HG03280 (cell line): ENCODE measurements at regions not wholly inside any gene's neighbourhood (a gene's known extent, or its start where the extent isn't known, plus 50 kb on each side); places are given as distances from the start of the nearest gene placed in this dataset.
"Not testable (repeated sequence)": the region's sequence is repeated elsewhere in the genome, so short reads cannot be mapped to it uniquely, and the experiment has no call there.

ENCODE experiments used
- ATAC-seq: cut with Tn5 transposase; IDR thresholded peaks from one replicate; pipeline ENCODE4 v1.9.1; 2021; ENCODE audit warnings: mild to moderate bottlenecking, moderate library complexity; ENCODE audit not compliant: unreplicated experiment

DNA sequence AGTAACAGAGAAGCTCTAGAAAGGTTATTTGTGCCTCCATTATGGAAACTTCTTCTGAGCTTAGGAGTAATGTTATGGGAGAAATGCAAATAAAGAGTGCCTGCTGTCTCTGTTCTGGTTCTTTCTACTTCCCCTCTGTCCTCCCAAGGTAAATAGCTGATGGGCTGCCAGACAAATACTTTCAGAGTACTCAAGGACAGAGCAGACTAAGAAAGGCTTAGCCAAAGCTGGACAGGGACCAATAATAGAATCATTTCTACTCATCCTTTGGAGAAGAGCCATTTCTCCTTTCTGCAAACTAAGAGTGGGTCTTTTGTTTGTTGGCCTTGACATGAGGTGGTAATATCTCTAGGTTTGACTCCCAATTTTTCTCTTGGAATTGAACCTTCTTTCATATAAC lies 136.1 kb downstream of the MID1IP1 start:
- no peak for ATAC-seq

DNA sequence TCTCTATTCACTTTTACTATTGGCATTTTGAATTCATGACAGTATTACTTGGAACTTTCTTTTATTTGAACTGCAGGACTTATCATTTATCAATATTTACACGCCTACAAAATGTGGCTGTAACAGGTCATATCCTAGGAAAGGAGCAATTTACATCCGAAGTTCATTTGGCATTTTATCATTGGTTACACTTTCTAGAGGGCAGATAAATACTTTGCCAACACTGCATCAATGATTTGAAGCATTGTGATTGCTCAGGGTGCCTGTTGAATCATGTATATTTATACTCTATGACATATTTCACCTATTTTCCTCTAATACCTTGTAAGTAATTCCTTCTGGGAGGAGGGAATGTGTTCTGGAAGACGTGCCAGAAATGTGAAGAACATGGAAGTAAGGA lies 136.7 kb downstream of the MID1IP1 start:
- ATAC-seq = no peak

GRCh38 chrX:38939067-38939466 lies 137.8 kb downstream of the MID1IP1 start:
- no peak for ATAC-seq

DNA sequence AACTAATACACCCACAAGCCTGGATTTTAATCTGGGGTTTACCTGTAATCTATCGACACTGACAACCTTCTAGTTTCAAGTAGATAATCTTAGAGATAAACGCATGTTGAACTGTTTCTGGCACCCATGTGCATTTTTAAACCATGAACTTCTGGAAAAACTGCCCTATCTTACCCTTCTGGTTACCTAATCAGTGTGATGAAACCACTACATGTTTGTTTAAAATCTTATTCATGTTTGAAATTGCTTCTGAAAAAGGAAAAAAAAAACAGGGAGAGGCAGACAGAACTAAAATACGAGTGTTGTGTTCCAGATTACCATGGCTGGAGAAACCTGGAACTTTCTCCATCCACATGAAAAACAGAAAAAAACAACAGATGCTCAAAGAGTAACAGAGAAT lies 139.3 kb downstream of the MID1IP1 start:
- ATAC-seq = no peak

DNA sequence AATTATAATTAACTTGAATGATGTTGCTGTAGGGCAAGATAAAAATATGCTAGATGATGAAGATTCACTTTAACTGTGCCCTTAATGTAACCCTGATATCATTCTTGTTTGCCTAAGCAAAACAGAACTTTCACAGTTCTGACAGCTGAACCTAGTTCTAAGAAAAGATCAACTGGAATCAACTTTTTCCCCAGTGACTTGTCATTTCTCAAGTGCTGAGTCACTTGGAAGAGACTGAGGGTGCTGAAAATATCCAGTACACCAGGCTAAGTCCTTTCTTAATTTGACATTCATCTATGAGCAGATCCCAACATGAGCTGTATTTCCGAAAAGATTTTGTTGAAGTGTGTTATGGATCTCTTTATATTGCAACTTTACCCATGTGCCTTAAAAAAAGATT lies 140.4 kb downstream of the MID1IP1 start:
- ATAC-seq = no peak

DNA sequence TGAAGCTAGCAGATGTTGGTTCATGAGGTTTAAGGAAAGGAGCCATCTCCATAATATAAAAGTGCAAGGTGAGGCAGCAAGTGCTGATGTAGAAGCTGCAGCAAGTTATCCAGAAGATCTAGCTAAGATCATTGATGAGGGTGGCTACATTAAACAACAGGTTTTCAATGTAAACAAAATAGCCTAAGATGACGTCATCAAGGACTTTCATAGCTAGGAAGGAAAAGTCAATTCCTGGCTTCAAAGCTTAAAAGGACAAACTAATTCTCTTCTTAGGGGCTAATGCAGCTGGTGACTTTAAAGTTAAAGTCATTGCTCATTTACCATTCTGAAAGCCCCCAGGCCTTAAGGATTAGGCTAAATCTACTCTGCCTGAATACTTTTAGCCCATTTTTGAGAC lies 141.9 kb downstream of the MID1IP1 start:
- ATAC-seq = no peak

DNA sequence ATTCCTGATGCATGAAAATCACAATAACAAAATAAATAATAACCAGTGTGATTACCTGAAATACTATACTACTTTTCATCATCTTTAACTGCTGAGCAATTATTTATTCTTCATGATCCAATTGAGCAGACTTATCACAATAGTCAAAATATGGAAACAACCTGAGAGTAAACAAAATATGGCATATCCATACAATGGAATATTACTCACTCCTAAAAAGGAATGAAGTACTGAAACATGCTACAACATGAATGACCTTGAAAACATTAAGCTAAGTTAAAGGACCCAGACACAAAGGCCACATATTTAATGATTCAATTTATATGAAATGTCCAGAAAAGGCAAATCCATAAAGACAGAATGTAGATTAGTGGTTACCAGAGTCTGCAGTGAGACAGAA lies 146.8 kb downstream of the MID1IP1 start:
- ATAC-seq = no peak

DNA sequence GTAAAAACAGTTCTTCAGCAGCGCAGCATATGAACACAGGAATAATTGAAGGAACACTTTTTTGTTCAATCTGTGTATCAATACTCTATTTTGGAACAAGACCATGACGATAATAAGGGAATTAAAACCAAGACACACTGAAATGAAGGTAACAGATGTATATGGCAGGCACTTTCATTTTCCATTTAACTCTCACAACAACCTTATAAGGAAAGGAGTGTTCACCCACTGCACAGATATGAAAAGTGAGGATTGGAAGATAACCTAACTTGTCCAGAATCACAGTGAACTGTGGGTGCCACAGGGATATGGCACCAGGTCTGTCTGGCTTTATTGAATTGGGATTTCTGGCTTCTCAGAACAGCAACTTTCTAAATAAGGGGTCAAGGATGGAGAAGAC lies 153.3 kb downstream of the MID1IP1 start:
- ATAC-seq = no peak

- ATAC-seq = no peak
These were observed 158.5 kb downstream of the MID1IP1 start for GRCh38 chrX:38959736-38960135.

- ATAC-seq = no peak
These were observed 158.9 kb downstream of the MID1IP1 start for GRCh38 chrX:38960137-38960536.

DNA sequence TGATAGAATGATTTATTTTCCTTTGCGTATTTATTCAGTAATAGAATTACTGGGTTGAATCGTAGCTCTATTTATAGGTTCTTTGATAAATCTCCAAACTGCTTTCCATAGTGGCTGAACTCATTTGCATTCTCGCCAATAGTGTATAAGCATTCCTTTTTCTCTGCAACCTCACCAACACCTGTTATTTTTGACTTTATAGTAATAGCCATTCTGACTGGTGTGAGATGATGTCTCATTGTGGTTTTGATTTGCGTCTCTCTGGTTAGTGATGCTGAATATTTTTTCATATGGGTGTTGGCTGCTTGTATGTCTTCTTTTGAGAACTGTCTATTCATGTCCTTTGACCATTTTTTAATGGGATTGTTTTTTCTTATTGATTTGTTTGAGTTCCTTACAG lies 160.7 kb downstream of the MID1IP1 start:
- ATAC-seq = no peak

DNA sequence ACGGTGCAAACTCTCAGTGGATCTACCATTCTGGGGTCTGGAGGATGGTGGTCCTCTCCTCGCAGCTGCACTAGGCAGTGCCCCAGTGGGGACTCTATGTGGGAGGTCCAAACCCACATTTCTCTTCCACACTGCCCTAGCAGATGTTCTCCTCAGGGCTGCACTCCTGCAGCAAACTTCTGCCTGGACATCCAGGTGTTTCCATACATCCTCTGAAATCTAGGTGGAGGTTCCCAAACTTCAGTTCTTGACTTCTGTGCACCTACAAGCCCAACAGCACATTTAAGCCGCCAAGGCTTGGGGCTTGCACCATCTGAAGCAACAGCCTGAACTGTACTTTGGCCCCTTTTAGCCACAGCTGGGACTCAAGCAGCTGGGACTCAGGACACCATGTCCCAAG lies 162.0 kb downstream of the MID1IP1 start:
- ATAC-seq = not testable (repeated sequence)

DNA sequence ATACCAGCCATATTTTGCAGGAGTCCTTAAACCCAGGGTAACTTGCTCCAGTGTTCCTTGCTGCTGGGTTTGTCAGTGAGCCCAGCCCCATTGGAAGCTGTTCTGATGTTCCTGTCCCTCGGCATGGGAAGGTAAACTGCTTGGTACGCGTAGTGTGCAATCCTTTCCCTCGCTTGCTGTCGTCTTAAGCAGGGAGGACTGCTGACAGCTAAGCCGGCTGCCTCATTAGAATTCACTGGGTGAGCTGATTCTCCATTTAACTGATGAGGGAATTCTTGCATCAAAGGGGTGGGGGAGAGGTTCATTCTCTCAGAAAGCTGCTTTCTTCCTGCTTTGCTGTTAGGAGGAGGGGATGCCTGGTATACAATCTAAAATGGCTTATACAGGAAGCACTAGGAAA lies 164.6 kb downstream of the MID1IP1 start:
- ATAC-seq = no peak

DNA sequence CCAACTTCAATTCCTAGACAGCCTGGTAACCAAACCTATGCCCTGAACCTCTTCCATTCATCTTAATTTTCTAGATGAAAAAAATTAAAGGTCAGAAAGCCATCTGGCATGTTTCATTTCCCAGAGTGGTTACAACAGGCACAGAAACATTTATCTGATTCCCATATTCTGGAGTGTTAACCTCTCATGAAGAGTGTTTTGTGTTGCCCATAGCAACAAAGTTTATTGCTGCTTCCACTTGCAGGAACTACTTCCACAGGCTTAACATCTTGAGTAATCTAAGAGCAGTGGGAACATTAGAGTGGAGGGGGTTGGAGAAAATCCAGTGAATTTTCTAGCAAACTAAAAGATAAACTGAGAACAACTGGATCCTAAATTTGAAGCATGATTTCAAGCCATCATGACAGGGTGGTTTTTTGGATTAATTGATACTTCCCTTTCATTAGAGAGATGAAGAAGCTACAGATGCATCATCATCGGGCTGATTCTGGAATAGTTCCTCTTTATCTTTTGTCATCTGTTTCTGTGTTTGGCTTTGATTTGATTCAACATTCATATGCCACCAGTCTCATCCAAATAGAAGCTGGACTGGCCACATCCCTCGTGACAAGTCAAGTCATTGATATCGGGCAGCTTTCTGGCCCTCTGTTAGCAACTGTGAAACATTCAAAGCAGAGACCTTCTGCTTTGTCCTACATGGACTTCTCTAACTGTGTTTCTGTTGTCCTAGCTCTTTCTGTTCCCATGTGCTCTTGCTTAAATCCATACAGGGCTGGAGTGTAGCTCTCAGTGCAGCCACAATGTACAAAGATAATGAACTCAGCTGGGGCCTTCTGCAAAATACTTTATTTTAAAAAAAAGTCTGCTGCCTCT lies 167.3 kb downstream of the MID1IP1 start:
- ATAC-seq = no peak

DNA sequence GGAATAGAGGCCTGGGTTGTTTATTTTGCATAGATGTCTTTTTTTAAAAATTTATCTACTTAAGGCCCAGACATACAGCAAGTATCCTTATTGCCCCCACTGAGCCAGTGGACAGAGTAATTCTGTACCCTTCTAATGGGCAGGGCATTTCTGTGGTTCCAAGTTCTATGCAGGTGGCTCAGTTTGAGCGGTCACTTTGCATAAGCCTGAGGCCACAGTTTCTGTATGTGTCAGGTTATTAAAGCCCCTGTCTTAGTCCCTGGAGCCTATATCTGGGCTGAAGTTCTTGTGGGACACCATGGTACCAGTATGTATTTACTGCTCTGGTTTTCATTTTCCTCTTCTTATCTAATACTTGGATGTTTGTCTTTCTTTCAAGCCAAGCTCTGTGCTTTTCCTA lies 168.8 kb downstream of the MID1IP1 start:
- ATAC-seq = no peak

- no peak for ATAC-seq
These were observed 169.6 kb downstream of the MID1IP1 start for GRCh38 chrX:38970845-38971244.

DNA sequence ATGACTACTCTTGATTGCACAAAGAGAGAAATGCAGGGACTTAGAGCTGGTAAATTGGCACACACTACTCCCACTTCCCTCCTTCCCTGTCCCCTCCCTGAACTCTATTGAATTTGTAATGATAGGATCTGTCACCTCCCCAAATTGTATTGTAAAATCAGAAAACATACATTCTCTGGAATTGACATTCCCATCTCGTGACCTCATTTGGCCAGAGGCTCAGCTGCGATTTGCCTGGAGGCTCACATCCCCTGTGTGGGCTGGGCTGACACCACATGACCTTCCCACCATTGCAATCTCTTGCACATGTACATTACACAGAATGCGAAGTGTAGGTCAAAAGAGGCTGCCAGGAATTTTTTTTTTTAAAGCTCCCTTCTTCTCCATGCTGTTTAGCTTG lies 172.1 kb downstream of the MID1IP1 start:
- no peak for ATAC-seq

DNA sequence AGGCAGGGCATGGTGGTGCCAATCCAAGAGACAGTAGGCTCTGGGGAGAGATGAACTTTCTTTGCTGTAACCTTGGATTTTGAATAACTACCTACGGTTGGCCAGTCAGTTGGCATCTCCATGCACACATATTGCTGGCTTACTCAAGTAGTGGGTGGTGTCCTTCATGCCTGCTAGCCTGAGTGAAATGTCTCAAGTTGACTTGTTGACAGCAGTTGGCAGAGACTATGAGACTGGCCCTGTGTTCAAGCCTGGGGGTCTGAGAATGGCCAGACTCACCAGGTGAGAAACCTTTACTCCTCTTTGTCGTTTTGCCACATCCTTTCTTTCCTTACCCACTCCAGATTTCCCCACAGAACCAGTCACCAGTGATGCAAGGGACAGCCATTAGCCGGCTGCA lies 173.3 kb downstream of the MID1IP1 start:
- no peak for ATAC-seq

- ATAC-seq = no peak
These were observed 174.2 kb downstream of the MID1IP1 start for GRCh38 chrX:38975368-38975942.

DNA sequence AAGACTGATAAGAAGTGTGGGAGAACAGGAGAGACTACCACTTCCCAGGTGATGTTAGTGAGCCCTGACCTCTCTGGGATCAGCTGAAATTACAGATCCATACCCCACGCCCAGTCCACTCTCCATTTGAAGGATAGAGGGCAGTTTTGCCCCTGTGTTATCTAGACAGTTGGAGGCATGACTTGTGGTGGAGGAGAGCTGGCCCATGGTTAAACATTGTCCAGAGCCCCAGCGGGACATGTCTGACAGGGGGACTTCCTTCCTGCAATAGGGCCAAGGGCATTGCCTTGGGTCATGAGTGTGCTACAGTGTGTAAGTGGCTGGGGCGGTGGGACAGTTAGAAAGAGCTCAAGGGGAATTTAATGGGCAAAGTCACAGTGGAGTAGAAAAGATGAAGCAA lies 181.1 kb downstream of the MID1IP1 start:
- no peak for ATAC-seq

GRCh38 chrX:38982843-38983242 lies 181.6 kb downstream of the MID1IP1 start:
- no peak for ATAC-seq

DNA sequence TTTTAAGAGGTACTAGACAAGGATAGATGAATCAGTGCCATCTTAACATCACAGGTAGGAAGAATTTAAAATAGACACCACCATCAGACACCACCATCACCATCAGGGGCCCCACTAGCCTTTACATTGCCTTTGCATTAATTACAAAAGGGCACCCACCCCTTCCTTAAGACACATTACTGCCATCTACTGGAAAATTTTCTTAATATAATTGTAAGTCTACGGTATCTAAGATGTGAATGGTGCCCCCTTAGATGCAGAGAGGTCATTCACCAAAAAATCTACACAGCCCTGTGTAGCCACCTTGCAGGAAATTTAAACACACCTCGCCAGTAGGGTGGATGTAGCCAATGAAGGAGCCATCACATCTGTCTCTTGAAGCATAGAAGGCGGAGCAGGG lies 184.1 kb downstream of the MID1IP1 start:
- no peak for ATAC-seq

GRCh38 chrX:38985945-38986344 lies 184.7 kb downstream of the MID1IP1 start:
- ATAC-seq = no peak
